Activated CD4-positive, alpha-beta T cell treated with anti-CD3 and anti-CD28 coated beads for 1 hour (primary cell): ENCODE measurements at regions not wholly inside any gene's neighbourhood (a gene's known extent, or its start where the extent isn't known, plus 50 kb on each side); places are given as distances from the start of the nearest gene placed in this dataset.
"Not testable (repeated sequence)": the region's sequence is repeated elsewhere in the genome, so short reads cannot be mapped to it uniquely, and the experiment has no call there.

Experiments
- DNase-seq: peaks from one replicate; pipeline ENCODE4 v3.0.0-alpha.2; 2020

- DNase-seq: no peak
Observed at GRCh38 chr1:243996223-243996622, 54.9 kb upstream of the ZBTB18 start.

- DNase-seq: no peak
Observed at GRCh38 chr1:243991650-243992049, 59.4 kb upstream of the ZBTB18 start.

GRCh38 chr1:243984788-243985187 is 66.3 kb upstream of the ZBTB18 start:
- no peak for DNase-seq

GRCh38 chr1:243982447-243983018 is 68.5 kb upstream of the ZBTB18 start:
- DNase-seq: no peak

- DNase-seq: no peak
Observed at GRCh38 chr1:243980471-243980870, 70.6 kb upstream of the ZBTB18 start.

- DNase-seq: no peak
Observed at GRCh38 chr1:243980071-243980470, 71.0 kb upstream of the ZBTB18 start.

- no peak for DNase-seq
Observed at GRCh38 chr1:243979396-243979795, 71.7 kb upstream of the ZBTB18 start.

GRCh38 chr1:243977094-243977493 is 74.0 kb upstream of the ZBTB18 start:
- DNase-seq: no peak

- no peak for DNase-seq
Observed at GRCh38 chr1:243974451-243975292, 76.4 kb upstream of the ZBTB18 start.

- no peak for DNase-seq
Observed at GRCh38 chr1:243973169-243973568, 77.9 kb upstream of the ZBTB18 start.

- no peak for DNase-seq
Observed at GRCh38 chr1:243970077-243970476, 81.0 kb upstream of the ZBTB18 start.

GRCh38 chr1:243968413-243968812 is 82.7 kb upstream of the ZBTB18 start:
- no peak for DNase-seq

- DNase-seq: no peak
Observed at GRCh38 chr1:243964915-243965314, 86.2 kb upstream of the ZBTB18 start.

GRCh38 chr1:243963571-243963970 is 87.5 kb upstream of the ZBTB18 start:
- no peak for DNase-seq

- DNase-seq: no peak
Observed at GRCh38 chr1:243962541-243962940, 88.5 kb upstream of the ZBTB18 start.

- DNase-seq: no peak
Observed at GRCh38 chr1:243959998-243960397, 91.1 kb upstream of the ZBTB18 start.

GRCh38 chr1:243957141-243957540 is 93.9 kb upstream of the ZBTB18 start:
- DNase-seq: no peak

- DNase-seq: no peak
Observed at GRCh38 chr1:243956450-243956849, 94.6 kb upstream of the ZBTB18 start.

- not testable (repeated sequence) for DNase-seq
Observed at GRCh38 chr1:243951207-243951606, 99.9 kb upstream of the ZBTB18 start.

- no peak for DNase-seq
Observed at GRCh38 chr1:243950166-243950565, 100.1 kb upstream of the AKT3 start.

GRCh38 chr1:243946946-243947345 is 96.9 kb upstream of the AKT3 start:
- peak; percentile 13 for DNase-seq

GRCh38 chr1:243946253-243946652 is 96.2 kb upstream of the AKT3 start:
- no peak for DNase-seq

GRCh38 chr1:243945727-243946126 is 95.7 kb upstream of the AKT3 start:
- no peak for DNase-seq

- DNase-seq: no peak
Observed at GRCh38 chr1:243944429-243945160, 94.6 kb upstream of the AKT3 start.
